Testis (tissue), 2 donors: ENCODE measurements at regions not wholly inside any gene's neighbourhood (a gene's known extent, or its start where the extent isn't known, plus 50 kb on each side); places are given as distances from the start of the nearest gene placed in this dataset.

Source experiments
- DNase-seq: peaks from one replicate; pipeline ENCODE4 v3.0.0-alpha.2; 2019
- H3K27ac ChIP-seq, 2 donors: fragments of 200-600 bp; sonication (generic); one replicate each; pipeline ENCODE4 v1.5.1; 2019
- H3K27me3 ChIP-seq: fragments of 200-600 bp; sonication (generic); one replicate; pipeline ENCODE4 v1.5.1; 2019
- H3K36me3 ChIP-seq: fragments of 200-600 bp; sonication (generic); one replicate; pipeline ENCODE4 v1.5.1; 2017; ENCODE audit warnings: low read depth; ENCODE audit errors: missing control alignments
- H3K4me1 ChIP-seq: fragments of 200-600 bp; sonication (generic); one replicate; pipeline ENCODE4 v1.5.1; 2019
- H3K4me3 ChIP-seq, 2 donors: fragments of 200-600 bp; sonication (generic); one replicate each; pipeline ENCODE4 v1.5.1; 2017 to 2019
- H3K9me3 ChIP-seq: fragments of 200-600 bp; sonication (generic); one replicate; pipeline ENCODE4 v1.5.1; 2017
- CTCF ChIP-seq, 3 experiments: fragments of 450-650 bp in 2 of 3; fragments of 200-600 bp in 1 of 3; sonication (generic) in 1 of 3; IDR thresholded peaks; one replicate each; pipeline ENCODE4 v1.5.1; 2016 to 2019; ENCODE audit warnings: antibody characterized with exemption in 3 of 3, mild to moderate bottlenecking in 2 of 3, moderate library complexity in 1 of 3
- POLR2A ChIP-seq: fragments of 450-650 bp; IDR thresholded peaks from one replicate; pipeline ENCODE4 v1.6.1; 2017; ENCODE audit warnings: antibody characterized with exemption, mild to moderate bottlenecking, moderate library complexity
- WGBS, 2 donors: methylation state at CpG; one replicate each; pipeline ENCODE4 v1.1.5; 2018; 5-methylcytosine and 5-hydroxymethylcytosine counted together
- intact Hi-C: fragments of 100-400 bp; cut with DNase I; formaldehyde crosslinking; loops from one replicate; pipeline ENCODE4 v1.15.1; 2023; ENCODE audit warnings: low total_unique reads

GRCh38 chr10:33103863-33104379 is 145.9 kb upstream of the ITGB1 start:
- H3K36me3 ChIP-seq = no peaks in the 10 kb centered on the region
- no peaks in the 10 kb centered on the region for H3K27me3 ChIP-seq
- DNase-seq = no peak
- no peaks in the 10 kb centered on the region for H3K4me1 ChIP-seq
- no peak overlapping the region for H3K4me3 ChIP-seq
- no peaks in the 10 kb centered on the region for H3K9me3 ChIP-seq
- intact Hi-C loops = no loop called here
- WGBS, 2 donors = 82 to 83% methylated on average over 5 of the region's 5 CpGs
- TF ChIP-seq CTCF (IDR thresholded peaks at IDR 0.05) (no peak), POLR2A (no peak)
- no peak overlapping the region for H3K27ac ChIP-seq

DNA sequence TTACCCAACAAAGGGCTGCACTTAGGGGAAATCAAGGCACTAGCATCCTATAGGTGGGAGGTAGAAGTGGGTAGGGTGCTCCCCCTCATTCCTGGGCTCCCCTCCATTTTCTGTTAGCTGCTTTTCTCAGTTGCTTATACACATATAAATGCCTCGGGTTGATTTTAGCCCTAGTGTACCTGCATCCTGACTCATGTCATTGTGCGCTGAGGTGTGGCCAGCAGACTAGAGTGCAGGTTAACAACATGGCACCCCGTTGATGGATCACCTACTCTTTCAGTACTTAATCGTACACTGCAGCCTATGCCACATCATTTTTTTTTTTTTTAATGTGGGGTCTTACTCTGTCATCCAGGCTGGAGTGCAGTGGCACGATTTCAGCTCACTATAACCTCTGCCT is 144.0 kb upstream of the ITGB1 start:
- Histone ChIP-seq H3K4me3 (no peak overlapping the region), H3K36me3 (no peaks in the 10 kb centered on the region), H3K4me1 (no peaks in the 10 kb centered on the region), H3K9me3 (no peaks in the 10 kb centered on the region), H3K27me3 (no peaks in the 10 kb centered on the region), H3K27ac (no peak overlapping the region)
- WGBS, 2 donors = 80 to 91% methylated on average over 5 of the region's 5 CpGs
- TF ChIP-seq POLR2A (no peak), CTCF (IDR thresholded peaks at IDR 0.05) (no peak)
- no peak for DNase-seq
- intact Hi-C loops = no loop called here

- TF ChIP-seq CTCF (IDR thresholded peaks at IDR 0.05) = no peak
- no peak for TF ChIP-seq POLR2A
- DNase-seq = no peak
- H3K27me3 ChIP-seq = no peaks in the 10 kb centered on the region
- intact Hi-C loops = no loop called here
- H3K4me3 ChIP-seq = no peak overlapping the region
- H3K27ac ChIP-seq = no peak overlapping the region
- H3K4me1 ChIP-seq = no peaks in the 10 kb centered on the region
- no peaks in the 10 kb centered on the region for H3K36me3 ChIP-seq
- 59 to 63% methylated on average over 3 of the region's 3 CpGs for WGBS, 2 donors
- H3K9me3 ChIP-seq = no peaks in the 10 kb centered on the region
Observed at GRCh38 chr10:33101392-33101787, 143.4 kb upstream of the ITGB1 start.

DNA sequence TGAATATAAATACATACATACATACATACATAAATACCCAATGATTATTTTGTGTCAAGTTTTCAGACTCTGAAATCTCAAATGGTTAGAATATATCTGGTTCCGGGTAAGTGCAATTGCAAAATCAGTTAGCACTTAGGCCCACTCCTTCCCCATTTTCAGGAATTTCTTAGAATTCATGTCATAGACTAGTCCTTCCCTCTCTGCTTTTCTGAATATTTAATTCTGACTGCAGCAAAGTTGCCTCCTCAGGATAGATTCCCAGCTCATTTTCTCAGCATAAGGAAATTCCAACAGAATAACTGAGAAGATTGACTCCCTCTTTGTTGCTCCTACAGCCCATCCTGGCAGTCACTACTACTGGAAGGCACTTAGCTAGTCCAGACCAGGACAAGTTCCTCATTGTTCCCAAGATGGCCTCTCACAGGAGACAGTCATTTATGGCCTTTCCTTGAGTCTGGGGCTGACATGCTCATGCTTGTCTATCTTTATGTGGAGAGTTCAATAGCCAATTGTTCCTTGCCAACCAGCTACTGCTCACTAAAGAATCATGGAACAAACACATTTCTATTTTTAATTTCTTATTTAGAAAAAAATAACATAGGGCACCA is 142.9 kb upstream of the ITGB1 start:
- TF ChIP-seq POLR2A (no peak), CTCF (IDR thresholded peaks at IDR 0.05) (no peak)
- Histone ChIP-seq H3K9me3 (no peaks in the 10 kb centered on the region), H3K36me3 (no peaks in the 10 kb centered on the region), H3K4me3 (no peak overlapping the region), H3K27ac (no peak overlapping the region), H3K27me3 (no peaks in the 10 kb centered on the region), H3K4me1 (no peaks in the 10 kb centered on the region)
- intact Hi-C loops = no loop called here
- 87 to 93% methylated on average over 1 of the region's 1 CpG for WGBS, 2 donors
- DNase-seq = no peak

GRCh38 chr10:33099748-33100147 is 141.7 kb upstream of the ITGB1 start:
- 75 to 79% methylated on average over 1 of the region's 1 CpG for WGBS, 2 donors
- no peaks in the 10 kb centered on the region for H3K36me3 ChIP-seq
- no peak for DNase-seq
- TF ChIP-seq POLR2A = no peak
- no peak for TF ChIP-seq CTCF (IDR thresholded peaks at IDR 0.05)
- H3K4me3 ChIP-seq = no peak overlapping the region
- H3K27ac ChIP-seq = no peak overlapping the region
- intact Hi-C loops = no loop called here
- no peaks in the 10 kb centered on the region for H3K27me3 ChIP-seq
- no peaks in the 10 kb centered on the region for H3K9me3 ChIP-seq
- H3K4me1 ChIP-seq = no peaks in the 10 kb centered on the region
